ENCODE measurements at regions not wholly inside any gene's neighbourhood (a gene's known extent, or its start where the extent isn't known, plus 50 kb on each side); places are given as distances from the start of the nearest gene placed in this dataset.

GRCh38 chr1:90344963-90345730, 350.2 kb downstream of the ZNF326 start:
- TF ChIP-seq, protein P1, sequence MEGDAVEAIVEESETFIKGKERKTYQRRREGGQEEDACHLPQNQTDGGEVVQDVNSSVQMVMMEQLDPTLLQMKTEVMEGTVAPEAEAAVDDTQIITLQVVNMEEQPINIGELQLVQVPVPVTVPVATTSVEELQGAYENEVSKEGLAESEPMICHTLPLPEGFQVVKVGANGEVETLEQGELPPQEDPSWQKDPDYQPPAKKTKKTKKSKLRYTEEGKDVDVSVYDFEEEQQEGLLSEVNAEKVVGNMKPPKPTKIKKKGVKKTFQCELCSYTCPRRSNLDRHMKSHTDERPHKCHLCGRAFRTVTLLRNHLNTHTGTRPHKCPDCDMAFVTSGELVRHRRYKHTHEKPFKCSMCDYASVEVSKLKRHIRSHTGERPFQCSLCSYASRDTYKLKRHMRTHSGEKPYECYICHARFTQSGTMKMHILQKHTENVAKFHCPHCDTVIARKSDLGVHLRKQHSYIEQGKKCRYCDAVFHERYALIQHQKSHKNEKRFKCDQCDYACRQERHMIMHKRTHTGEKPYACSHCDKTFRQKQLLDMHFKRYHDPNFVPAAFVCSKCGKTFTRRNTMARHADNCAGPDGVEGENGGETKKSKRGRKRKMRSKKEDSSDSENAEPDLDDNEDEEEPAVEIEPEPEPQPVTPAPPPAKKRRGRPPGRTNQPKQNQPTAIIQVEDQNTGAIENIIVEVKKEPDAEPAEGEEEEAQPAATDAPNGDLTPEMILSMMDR (IDR thresholded peaks at IDR 0.05; ENCODE audit: borderline replicate concordance, extremely low read depth, low read length, poor library complexity, severe bottlenecking) = no peak
- TF ChIP-seq EZH2 (IDR thresholded peaks at IDR 0.05; ENCODE audit: borderline replicate concordance, low read depth, low read length, severe bottlenecking) = no peak

Data from DND-41 (cell line).